Psoas muscle (tissue), 7 donors: ENCODE measurements at regions not wholly inside any gene's neighbourhood (a gene's known extent, or its start where the extent isn't known, plus 50 kb on each side); places are given as distances from the start of the nearest gene placed in this dataset.

ENCODE experiments used
- ATAC-seq, 4 donors: fragments of 200-7000 bp; cut with Tn5 transposase; one replicate each; pipeline ENCODE4 v1.9.1; 2020; ENCODE audit warnings: moderate library complexity in 3 of 4, mild to moderate bottlenecking in 2 of 4
- DNase-seq, 2 donors: peaks; one replicate each; pipeline ENCODE4 v3.0.0-alpha.2; 2020
- H3K27ac ChIP-seq: fragments of 200-600 bp; one replicate; pipeline ENCODE4 v1.8.0; 2022
- H3K27me3 ChIP-seq, 3 donors: fragments of 200-600 bp in 1 of 3; one replicate each; pipeline versions ENCODE4 v1.6.1 to v1.8.0; 2013 to 2022; ENCODE audit warnings: low read length in 2 of 3, mild to moderate bottlenecking in 2 of 3, moderate library complexity in 1 of 3; ENCODE audit not compliant: insufficient read depth in 3 of 3
- H3K36me3 ChIP-seq, 2 donors: fragments of 200-600 bp in 1 of 2; one replicate each; pipeline versions ENCODE4 v1.6.1 to v1.8.0; 2013 to 2022; ENCODE audit warnings: low read depth in 1 of 2, mild to moderate bottlenecking in 1 of 2, moderate library complexity in 1 of 2; ENCODE audit not compliant: insufficient read depth in 1 of 2
- H3K4me1 ChIP-seq: fragments of 200-600 bp; one replicate; pipeline ENCODE4 v1.8.0; 2022
- H3K4me3 ChIP-seq: fragments of 200-600 bp; one replicate; pipeline ENCODE4 v1.8.0; 2022; ENCODE audit warnings: mild to moderate bottlenecking
- H3K9me3 ChIP-seq: fragments of 200-600 bp; one replicate; pipeline ENCODE4 v1.8.0; 2022
- CTCF ChIP-seq: fragments of 200-600 bp; IDR thresholded peaks from one replicate; pipeline ENCODE4 v1.8.0; 2022; ENCODE audit warnings: antibody characterized with exemption
- WGBS, 3 donors: extraction: QIAGEN DNeasy Blood & Tissue Kit; methylation state at CpG; one replicate each; pipeline versions ENCODE4 v1.1.6 to v1.1.7; 2013; 5-methylcytosine and 5-hydroxymethylcytosine counted together
- intact Hi-C, 2 donors: fragments of 100-400 bp; cut with DNase I; formaldehyde crosslinking; loops; one replicate each; pipeline versions ENCODE4 v1.11.0 to v1.14.2; 2022
- donor health status: healthy with polysubstance abuse.
- donor health status: DM: no; HTN: no; CAD: no; lungs with moderate emphysema.
- donor health status: Bipolar disorder and iron deficiency.
- donor health status: healthy.
- donor health status: DM: yes; HTN: yes; CAD: no.
- donor health status: DM: no; HTN: no; CAD: no.
- donor health status: DM: yes; HTN: yes; CAD: no.

- Histone ChIP-seq H3K36me3 (no peaks in the 10 kb centered on the region), H3K4me3 (no peak overlapping the region), H3K27ac (no peak overlapping the region), H3K4me1 (no peaks in the 10 kb centered on the region), H3K9me3 (peaks cover 11% of the 10 kb centered on the region), H3K27me3 (peaks cover 0 to 5% (median 0%) of the 10 kb centered on the region in 3 donors)
- ATAC-seq (no peak), DNase-seq (no peak)
- TF ChIP-seq CTCF, result no peak
- intact Hi-C loops, result no loop called here
- 76 to 79% (median 78%) methylated on average over 4 of the region's 4 CpGs for WGBS, 3 donors
Observed at GRCh38 chrX:96006281-96006680, 678.4 kb upstream of the DIAPH2 start.

- TF ChIP-seq CTCF, result no peak
- 29 to 53% (median 29%) methylated on average over 2 of the region's 2 CpGs for WGBS, 3 donors
- intact Hi-C loops, result no loop called here
- Histone ChIP-seq H3K4me1 (no peaks in the 10 kb centered on the region), H3K9me3 (peaks cover 10% of the 10 kb centered on the region), H3K27me3 (no peaks in the 10 kb centered on the region), H3K4me3 (no peak overlapping the region), H3K36me3 (no peaks in the 10 kb centered on the region), H3K27ac (no peak overlapping the region)
- no peak for DNase-seq
- no peak for ATAC-seq
Observed at GRCh38 chrX:96027407-96027806, 657.2 kb upstream of the DIAPH2 start.

GRCh38 chrX:96052078-96052477 lies 632.6 kb upstream of the DIAPH2 start:
- no peak for DNase-seq
- no peak for TF ChIP-seq CTCF

GRCh38 chrX:96081891-96082290 lies 602.8 kb upstream of the DIAPH2 start:
- Histone ChIP-seq H3K4me1 (no peaks in the 10 kb centered on the region), H3K36me3 (no peaks in the 10 kb centered on the region), H3K9me3 (no peaks in the 10 kb centered on the region), H3K27me3 (no peaks in the 10 kb centered on the region), H3K27ac (no peak overlapping the region), H3K4me3 (no peak overlapping the region)
- intact Hi-C loops, result no loop called here
- no peak for DNase-seq
- no peak for TF ChIP-seq CTCF
- no peak for ATAC-seq

More at GRCh38 chrX:96052078-96052477, 632.6 kb upstream of the DIAPH2 start:
- no peaks in the 10 kb centered on the region for H3K4me1 ChIP-seq
- no peaks in the 10 kb centered on the region for H3K36me3 ChIP-seq
- no peak for ATAC-seq
- intact Hi-C loops, result no loop called here
- H3K9me3 ChIP-seq, result no peaks in the 10 kb centered on the region
- H3K27me3 ChIP-seq, result no peaks in the 10 kb centered on the region
- 60 to 84% (median 74%) methylated on average over 2 of the region's 2 CpGs for WGBS, 3 donors
- no peak overlapping the region for H3K27ac ChIP-seq
- no peak overlapping the region for H3K4me3 ChIP-seq

GRCh38 chrX:96094616-96095015 lies 590.0 kb upstream of the DIAPH2 start:
- no peaks in the 10 kb centered on the region for H3K4me1 ChIP-seq
- 77 to 85% (median 77%) methylated on average over 5 of the region's 5 CpGs for WGBS, 3 donors
- DNase-seq (no peak), ATAC-seq (no peak)
- intact Hi-C loops, result no loop called here
- no peaks in the 10 kb centered on the region for H3K27me3 ChIP-seq
- no peak overlapping the region for H3K27ac ChIP-seq
- H3K9me3 ChIP-seq, result peaks cover 4% of the 10 kb centered on the region
- H3K4me3 ChIP-seq, result no peak overlapping the region
- H3K36me3 ChIP-seq, result no peaks in the 10 kb centered on the region
- TF ChIP-seq CTCF, result no peak
